ENCODE measurements at regions not wholly inside any gene's neighbourhood (a gene's known extent, or its start where the extent isn't known, plus 50 kb on each side); places are given as distances from the start of the nearest gene placed in this dataset.
"Not testable (repeated sequence)": the region's sequence is repeated elsewhere in the genome, so short reads cannot be mapped to it uniquely, and the experiment has no call there.

GRCh38 chr9:43089337-43089736, 905.9 kb downstream of the SPATA31A6 start:
- H3K27ac Mint-ChIP-seq (ENCODE audit: unreplicated experiment); DNase-seq; H3K27me3 Mint-ChIP-seq (ENCODE audit: unreplicated experiment); H3K4me1 Mint-ChIP-seq (ENCODE audit: low read depth, unreplicated experiment); H3K4me3 Mint-ChIP-seq (ENCODE audit: unreplicated experiment); H3K9me3 Mint-ChIP-seq (ENCODE audit: unreplicated experiment); H3K36me3 Mint-ChIP-seq (ENCODE audit: unreplicated experiment): not testable (repeated sequence)

- H3K4me1 Mint-ChIP-seq (ENCODE audit: low read depth, unreplicated experiment); H3K4me3 Mint-ChIP-seq (ENCODE audit: unreplicated experiment); H3K27ac Mint-ChIP-seq (ENCODE audit: unreplicated experiment); H3K9me3 Mint-ChIP-seq (ENCODE audit: unreplicated experiment); DNase-seq; H3K36me3 Mint-ChIP-seq (ENCODE audit: unreplicated experiment); H3K27me3 Mint-ChIP-seq (ENCODE audit: unreplicated experiment): not testable (repeated sequence)
Observed at GRCh38 chr9:43110376-43110775, 926.9 kb downstream of the SPATA31A6 start.

DNA sequence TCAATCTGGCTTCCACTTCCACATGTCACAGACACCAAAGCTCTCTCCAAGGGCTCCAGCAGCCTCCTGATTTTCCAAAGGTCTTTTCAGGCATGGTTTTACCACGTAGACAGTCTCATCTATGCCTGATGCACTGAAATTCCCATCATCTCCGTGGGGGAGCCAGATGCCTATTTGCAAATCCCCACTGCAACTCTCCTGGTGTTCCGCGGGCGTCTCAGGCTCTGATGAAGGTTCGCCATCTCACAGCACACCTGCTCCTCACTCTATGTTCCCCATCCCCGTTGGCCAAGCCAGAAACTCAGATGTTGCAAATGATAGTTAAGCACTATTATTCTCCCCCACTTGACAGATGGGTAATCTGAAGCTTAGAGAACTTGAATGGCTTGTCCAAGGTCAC, 929.4 kb downstream of the SPATA31A6 start:
- not testable (repeated sequence) for H3K4me1 Mint-ChIP-seq (ENCODE audit: low read depth, unreplicated experiment); H3K4me3 Mint-ChIP-seq (ENCODE audit: unreplicated experiment); H3K9me3 Mint-ChIP-seq (ENCODE audit: unreplicated experiment)

DNA sequence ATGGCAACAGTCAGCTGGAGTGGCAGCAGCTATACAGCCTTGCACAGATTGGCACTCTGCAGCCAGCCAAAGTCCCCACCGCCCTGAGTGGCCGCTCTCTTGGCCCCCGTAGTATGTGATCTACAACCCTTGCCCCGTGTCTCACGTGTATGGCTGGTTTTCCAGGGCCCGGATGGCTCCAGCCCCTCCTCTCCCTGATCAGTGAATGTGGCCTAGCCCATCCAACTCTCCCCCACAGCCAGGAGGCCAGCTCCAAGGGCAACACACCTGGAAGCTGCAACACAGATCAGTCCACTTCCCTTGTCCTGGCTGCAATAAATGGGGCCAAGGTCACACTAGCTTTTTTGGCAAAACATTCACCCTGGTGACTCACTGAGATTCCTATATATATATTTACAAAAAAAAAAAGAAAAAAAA, 932.4 kb downstream of the SPATA31A6 start:
- H3K36me3 Mint-ChIP-seq (ENCODE audit: unreplicated experiment); DNase-seq; H3K27ac Mint-ChIP-seq (ENCODE audit: unreplicated experiment): not testable (repeated sequence)

More for the DNA sequence above, 929.4 kb downstream of the SPATA31A6 start:
- H3K27me3 Mint-ChIP-seq (ENCODE audit: unreplicated experiment); H3K36me3 Mint-ChIP-seq (ENCODE audit: unreplicated experiment); DNase-seq; H3K27ac Mint-ChIP-seq (ENCODE audit: unreplicated experiment): not testable (repeated sequence)

DNA sequence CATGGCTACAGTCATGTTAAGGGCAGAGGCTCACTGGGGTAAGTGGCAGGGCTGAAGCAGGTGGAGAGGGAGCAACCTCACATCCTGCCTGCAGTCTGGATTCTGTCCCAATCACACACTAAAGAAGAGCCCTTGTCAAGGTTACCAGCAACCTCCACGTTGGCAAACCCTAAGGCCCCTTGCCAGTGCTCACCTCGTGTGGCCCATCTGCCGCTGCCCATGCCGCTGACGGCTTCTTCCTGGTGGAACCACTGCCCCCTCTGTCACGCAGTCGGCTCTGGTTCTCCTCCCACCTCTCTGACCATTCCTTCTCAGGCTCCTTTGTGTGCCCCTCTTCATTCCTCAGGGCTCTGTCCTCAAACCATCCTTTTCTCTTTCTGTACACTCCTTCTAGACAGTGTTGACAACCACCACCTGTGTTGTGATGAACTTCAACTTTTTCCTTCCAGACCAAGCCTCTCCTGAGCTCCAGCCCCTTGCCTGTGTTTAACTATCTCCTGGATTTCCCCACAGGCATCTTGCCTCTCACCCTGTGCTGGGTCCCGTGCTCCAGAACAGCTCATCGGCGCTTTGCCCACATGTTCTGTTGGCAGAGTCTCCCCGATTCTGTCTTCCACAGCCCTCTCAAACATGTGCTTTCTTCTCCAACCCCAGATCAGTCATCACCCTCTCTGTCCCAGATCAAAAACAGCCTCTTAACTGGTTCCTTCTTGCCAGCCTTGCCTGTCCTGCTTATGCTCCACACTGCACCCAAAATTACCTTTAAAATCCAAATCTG, 934.8 kb downstream of the SPATA31A6 start:
- not testable (repeated sequence) for H3K27me3 Mint-ChIP-seq (ENCODE audit: unreplicated experiment)

More for the DNA sequence above, 932.4 kb downstream of the SPATA31A6 start:
- H3K9me3 Mint-ChIP-seq (ENCODE audit: unreplicated experiment); H3K4me3 Mint-ChIP-seq (ENCODE audit: unreplicated experiment); H3K4me1 Mint-ChIP-seq (ENCODE audit: low read depth, unreplicated experiment); H3K27me3 Mint-ChIP-seq (ENCODE audit: unreplicated experiment): not testable (repeated sequence)

GRCh38 chr9:43119565-43119964, 936.1 kb downstream of the SPATA31A6 start:
- not testable (repeated sequence) for H3K4me1 Mint-ChIP-seq (ENCODE audit: low read depth, unreplicated experiment)

More for the DNA sequence above, 934.8 kb downstream of the SPATA31A6 start:
- not testable (repeated sequence) for H3K9me3 Mint-ChIP-seq (ENCODE audit: unreplicated experiment); H3K36me3 Mint-ChIP-seq (ENCODE audit: unreplicated experiment); H3K4me1 Mint-ChIP-seq (ENCODE audit: low read depth, unreplicated experiment); H3K27ac Mint-ChIP-seq (ENCODE audit: unreplicated experiment); DNase-seq; H3K4me3 Mint-ChIP-seq (ENCODE audit: unreplicated experiment)

DNA sequence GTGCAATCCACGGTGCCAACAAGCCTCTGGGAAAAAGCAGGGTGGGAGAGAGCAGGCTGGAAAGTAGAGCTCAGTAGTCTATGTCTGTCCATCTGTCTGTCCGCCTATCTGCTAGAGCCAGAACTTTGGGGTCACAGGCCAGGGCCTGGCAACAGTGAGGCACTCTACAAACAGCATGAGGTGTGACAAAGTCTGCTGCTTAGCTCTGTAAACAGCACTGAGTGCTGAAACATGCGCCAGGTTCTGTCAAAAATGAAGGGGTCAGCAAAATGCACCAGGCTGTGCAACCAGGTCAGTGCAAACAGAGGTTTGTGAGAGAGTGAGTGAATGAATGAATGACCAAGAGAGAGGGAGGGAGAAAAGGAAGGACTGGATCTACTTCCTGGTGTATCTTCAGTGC, 936.5 kb downstream of the SPATA31A6 start:
- not testable (repeated sequence) for H3K27ac Mint-ChIP-seq (ENCODE audit: unreplicated experiment); H3K9me3 Mint-ChIP-seq (ENCODE audit: unreplicated experiment); H3K4me1 Mint-ChIP-seq (ENCODE audit: low read depth, unreplicated experiment); DNase-seq; H3K36me3 Mint-ChIP-seq (ENCODE audit: unreplicated experiment); H3K27me3 Mint-ChIP-seq (ENCODE audit: unreplicated experiment); H3K4me3 Mint-ChIP-seq (ENCODE audit: unreplicated experiment)

More at GRCh38 chr9:43119565-43119964, 936.1 kb downstream of the SPATA31A6 start:
- not testable (repeated sequence) for H3K27me3 Mint-ChIP-seq (ENCODE audit: unreplicated experiment); DNase-seq; H3K4me3 Mint-ChIP-seq (ENCODE audit: unreplicated experiment); H3K27ac Mint-ChIP-seq (ENCODE audit: unreplicated experiment); H3K36me3 Mint-ChIP-seq (ENCODE audit: unreplicated experiment); H3K9me3 Mint-ChIP-seq (ENCODE audit: unreplicated experiment)

- not testable (repeated sequence) for H3K4me1 Mint-ChIP-seq (ENCODE audit: low read depth, unreplicated experiment); H3K27me3 Mint-ChIP-seq (ENCODE audit: unreplicated experiment); H3K27ac Mint-ChIP-seq (ENCODE audit: unreplicated experiment); H3K4me3 Mint-ChIP-seq (ENCODE audit: unreplicated experiment); H3K36me3 Mint-ChIP-seq (ENCODE audit: unreplicated experiment); H3K9me3 Mint-ChIP-seq (ENCODE audit: unreplicated experiment); DNase-seq
Observed at GRCh38 chr9:43125894-43126293, 942.4 kb downstream of the SPATA31A6 start.

DNA sequence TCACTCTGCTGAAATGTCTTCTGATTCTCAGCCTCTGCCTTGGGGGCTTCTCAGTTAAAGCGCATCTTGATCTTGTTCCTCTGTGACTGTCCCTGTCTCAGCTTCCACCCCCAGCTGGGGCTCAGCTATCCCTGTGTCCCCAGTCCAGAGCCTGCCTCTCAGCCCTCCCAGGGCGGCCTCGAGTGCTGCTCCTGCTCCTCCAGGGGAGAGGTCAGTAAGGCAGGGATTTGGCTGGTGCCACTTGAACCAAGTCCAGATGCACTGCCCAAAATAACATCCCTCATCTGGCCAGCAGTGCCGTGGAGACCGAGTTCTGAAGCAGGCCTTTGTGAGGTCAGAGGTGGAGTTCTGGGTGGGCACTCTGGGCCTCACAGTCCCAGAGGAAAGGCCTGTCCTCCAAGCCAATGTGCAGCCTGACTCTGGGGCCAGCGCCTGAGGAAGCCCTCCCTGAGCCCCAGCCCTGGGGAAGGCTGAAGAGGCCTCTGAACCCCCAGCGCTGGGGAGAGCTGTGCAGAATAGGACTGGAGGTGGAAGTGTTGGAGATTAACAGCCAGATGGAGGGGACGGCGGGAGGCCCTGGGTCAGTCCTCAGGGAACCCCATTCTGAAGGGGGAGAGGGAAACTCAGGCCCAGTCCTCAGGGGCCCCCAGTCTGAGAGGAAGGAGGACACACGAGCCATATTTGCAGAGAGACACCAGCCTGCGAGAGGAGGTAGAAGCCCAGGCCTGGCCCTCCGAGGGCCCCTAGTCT, 943.7 kb downstream of the SPATA31A6 start:
- H3K9me3 Mint-ChIP-seq (ENCODE audit: unreplicated experiment); H3K4me1 Mint-ChIP-seq (ENCODE audit: low read depth, unreplicated experiment); H3K27me3 Mint-ChIP-seq (ENCODE audit: unreplicated experiment); H3K36me3 Mint-ChIP-seq (ENCODE audit: unreplicated experiment); H3K4me3 Mint-ChIP-seq (ENCODE audit: unreplicated experiment); DNase-seq; H3K27ac Mint-ChIP-seq (ENCODE audit: unreplicated experiment): not testable (repeated sequence)

- DNase-seq; H3K27me3 Mint-ChIP-seq (ENCODE audit: unreplicated experiment); H3K27ac Mint-ChIP-seq (ENCODE audit: unreplicated experiment); H3K36me3 Mint-ChIP-seq (ENCODE audit: unreplicated experiment); H3K9me3 Mint-ChIP-seq (ENCODE audit: unreplicated experiment); H3K4me1 Mint-ChIP-seq (ENCODE audit: low read depth, unreplicated experiment); H3K4me3 Mint-ChIP-seq (ENCODE audit: unreplicated experiment): not testable (repeated sequence)
Observed at GRCh38 chr9:43127949-43128348, 944.5 kb downstream of the SPATA31A6 start.

GRCh38 chr9:43130744-43131171, 947.3 kb downstream of the SPATA31A6 start:
- H3K27ac Mint-ChIP-seq (ENCODE audit: unreplicated experiment); H3K27me3 Mint-ChIP-seq (ENCODE audit: unreplicated experiment); DNase-seq; H3K36me3 Mint-ChIP-seq (ENCODE audit: unreplicated experiment); H3K4me1 Mint-ChIP-seq (ENCODE audit: low read depth, unreplicated experiment); H3K9me3 Mint-ChIP-seq (ENCODE audit: unreplicated experiment); H3K4me3 Mint-ChIP-seq (ENCODE audit: unreplicated experiment): not testable (repeated sequence)

DNA sequence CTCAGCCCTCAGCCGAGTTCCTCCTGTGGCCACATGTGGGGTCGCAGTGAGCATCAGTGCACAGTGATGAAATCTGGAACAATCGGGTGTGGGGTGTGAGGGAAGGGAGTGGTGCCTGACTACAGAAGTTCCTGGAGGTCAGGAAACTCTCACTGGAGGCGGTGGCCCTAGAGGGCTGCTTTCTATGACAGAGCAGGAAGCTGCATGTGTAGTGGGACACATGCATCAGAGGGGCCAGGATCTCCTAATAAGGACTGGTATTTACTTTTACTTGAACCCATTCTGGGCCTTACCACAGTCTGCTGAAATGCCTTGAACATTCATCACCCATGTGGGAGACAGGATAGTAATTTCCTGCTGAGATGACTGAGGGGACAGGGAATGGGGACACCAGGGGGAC, 952.0 kb downstream of the SPATA31A6 start:
- H3K9me3 Mint-ChIP-seq (ENCODE audit: unreplicated experiment); H3K4me1 Mint-ChIP-seq (ENCODE audit: low read depth, unreplicated experiment); H3K27me3 Mint-ChIP-seq (ENCODE audit: unreplicated experiment); H3K4me3 Mint-ChIP-seq (ENCODE audit: unreplicated experiment); H3K27ac Mint-ChIP-seq (ENCODE audit: unreplicated experiment); DNase-seq; H3K36me3 Mint-ChIP-seq (ENCODE audit: unreplicated experiment): not testable (repeated sequence)

Data from glutamatergic neuron (in vitro differentiated cells).